H54 (cell line): ENCODE measurements at regions not wholly inside any gene's neighbourhood (a gene's known extent, or its start where the extent isn't known, plus 50 kb on each side); places are given as distances from the start of the nearest gene placed in this dataset.
"Not testable (repeated sequence)": the region's sequence is repeated elsewhere in the genome, so short reads cannot be mapped to it uniquely, and the experiment has no call there.

ENCODE experiments used
- DNase-seq: peaks from one replicate; pipeline ENCODE4 v3.0.0; 2011; ENCODE audit warnings: low spot score, mixed read lengths; ENCODE audit not compliant: insufficient read length
- FAIRE-seq: peaks from 3 replicates; lab custom pipeline; 2011; peaks lifted over from hg19 to GRCh38; lab: Jason Lieb, UNC

DNA sequence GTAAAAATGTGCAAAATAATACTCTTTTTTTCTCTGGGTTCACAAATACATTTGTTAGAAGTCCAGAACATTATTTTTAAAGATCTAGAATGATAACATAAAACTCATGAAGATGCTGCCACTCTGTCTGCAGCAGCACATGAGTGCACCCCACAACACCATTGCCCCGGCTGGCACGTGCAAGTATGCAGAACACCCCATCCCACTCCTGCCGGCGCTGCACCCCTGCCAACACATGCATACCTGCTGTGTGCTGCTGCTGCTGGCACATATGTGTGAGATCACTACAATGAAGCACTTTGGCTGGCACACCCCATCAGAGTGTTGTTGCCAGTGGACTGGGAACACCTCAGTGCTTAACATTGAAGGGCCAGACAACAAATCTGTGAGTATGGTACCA, 129.1 kb downstream of the CCT8L2 start:
- DNase-seq, FAIRE-seq: not testable (repeated sequence)

DNA sequence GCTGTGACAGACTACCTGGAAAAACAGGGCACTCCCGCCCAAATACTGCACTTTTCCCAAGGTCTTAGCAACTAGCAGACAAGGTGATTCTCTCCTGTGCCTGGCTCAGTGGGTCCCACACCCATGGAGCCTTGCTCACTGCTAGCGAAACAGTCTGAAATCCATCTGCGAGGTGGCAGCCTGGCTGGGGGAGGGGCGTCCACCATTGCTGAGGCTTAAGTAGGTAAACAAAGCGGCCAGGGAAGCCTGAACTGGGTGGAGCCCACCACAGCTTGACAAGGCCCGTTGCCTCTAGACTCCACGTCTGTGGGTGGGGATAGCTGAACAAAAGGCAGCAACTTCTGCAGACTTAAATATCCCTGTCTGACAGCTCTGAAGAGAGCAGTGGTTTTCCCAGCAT, 145.2 kb downstream of the CCT8L2 start:
- DNase-seq, FAIRE-seq: not testable (repeated sequence)

DNA sequence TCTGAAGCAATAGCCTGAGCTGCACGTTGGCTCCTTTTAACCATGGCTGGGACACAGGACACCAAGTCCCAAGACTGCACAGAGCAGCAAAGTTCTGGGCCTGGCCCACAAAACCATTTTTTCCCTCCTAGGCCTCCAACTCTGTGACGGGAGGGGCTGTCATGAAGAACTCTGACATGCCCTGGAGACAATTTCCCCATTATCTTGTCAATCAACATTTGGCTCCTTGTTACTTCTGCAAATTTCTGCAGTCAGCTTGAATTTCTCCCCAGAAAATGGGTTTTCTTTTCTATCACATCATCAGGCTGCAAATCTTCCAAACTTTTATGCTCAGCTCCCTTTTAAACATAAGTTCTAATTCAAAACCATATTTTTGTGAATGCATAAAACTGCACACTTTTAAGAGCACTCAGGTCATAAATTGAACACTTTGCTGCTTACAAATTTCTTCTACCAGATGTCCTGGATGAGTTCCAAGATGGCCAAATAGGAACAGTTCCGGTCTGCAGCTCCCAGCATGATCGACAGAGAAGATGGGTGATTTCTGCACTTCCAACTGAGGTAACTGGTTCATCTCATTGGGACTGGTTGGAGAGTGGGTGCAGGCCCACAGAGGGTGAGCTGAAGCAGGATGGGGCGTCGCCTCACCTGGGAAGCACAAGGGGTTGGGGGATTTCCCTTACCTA, 145.7 kb downstream of the CCT8L2 start:
- FAIRE-seq, DNase-seq: not testable (repeated sequence)

DNA sequence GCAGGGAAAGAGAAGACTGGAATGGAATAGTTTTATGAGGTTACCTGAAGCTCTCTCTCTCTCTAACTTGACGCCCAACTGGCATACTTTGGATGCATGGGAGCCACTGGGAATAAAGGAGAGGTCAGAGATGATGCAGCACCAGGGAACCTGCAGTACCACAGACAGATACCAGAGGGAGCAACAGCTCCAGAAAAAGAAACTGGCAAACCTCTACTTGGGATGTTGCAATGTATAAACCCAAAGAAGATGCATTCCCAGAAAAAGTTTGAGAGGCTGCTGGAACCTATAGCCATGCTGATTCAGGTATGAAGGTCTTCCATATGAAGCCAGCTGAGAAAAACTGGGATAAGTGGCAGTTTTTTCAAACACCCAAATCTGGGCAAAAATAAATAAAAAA, 151.6 kb downstream of the CCT8L2 start:
- FAIRE-seq, DNase-seq: not testable (repeated sequence)

DNA sequence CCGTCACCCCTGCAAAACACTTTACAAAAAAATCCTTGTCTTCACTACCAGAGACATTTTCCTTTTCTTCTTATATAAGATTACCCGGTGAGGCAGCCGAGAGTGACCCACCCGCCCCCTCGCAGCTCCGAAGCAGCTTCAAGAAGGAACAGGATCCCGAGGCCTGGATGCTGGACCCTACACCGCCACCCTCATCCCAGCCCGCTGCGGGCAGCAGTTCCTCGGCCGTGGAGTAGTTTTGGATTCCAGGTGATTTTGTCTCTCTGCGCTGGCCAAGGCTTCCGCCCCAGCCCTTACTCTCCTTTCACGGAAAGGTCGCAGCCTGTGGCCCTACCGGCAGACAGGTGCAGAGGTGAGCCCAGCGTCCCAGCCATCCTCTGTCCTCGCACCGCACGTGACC, 169.1 kb downstream of the CCT8L2 start:
- not testable (repeated sequence) for DNase-seq, FAIRE-seq

DNA sequence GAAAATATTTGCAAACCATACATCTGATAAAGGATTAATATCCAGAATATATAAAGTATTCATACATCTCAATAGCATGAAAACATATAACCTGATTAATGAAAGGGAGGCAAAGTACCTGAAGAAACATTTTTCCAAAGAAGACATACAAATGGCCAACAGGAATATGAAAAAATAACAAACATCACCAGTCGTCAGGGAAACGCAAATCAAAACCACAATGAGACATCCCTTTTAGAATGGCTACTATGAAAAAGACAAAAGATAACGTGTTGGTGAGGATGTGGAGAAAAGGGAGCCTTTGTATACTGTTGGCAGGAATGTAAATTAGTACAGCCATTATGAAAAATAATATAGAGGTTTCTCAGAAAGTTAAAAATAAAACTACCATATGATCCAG, 175.1 kb downstream of the CCT8L2 start:
- not testable (repeated sequence) for DNase-seq, FAIRE-seq

DNA sequence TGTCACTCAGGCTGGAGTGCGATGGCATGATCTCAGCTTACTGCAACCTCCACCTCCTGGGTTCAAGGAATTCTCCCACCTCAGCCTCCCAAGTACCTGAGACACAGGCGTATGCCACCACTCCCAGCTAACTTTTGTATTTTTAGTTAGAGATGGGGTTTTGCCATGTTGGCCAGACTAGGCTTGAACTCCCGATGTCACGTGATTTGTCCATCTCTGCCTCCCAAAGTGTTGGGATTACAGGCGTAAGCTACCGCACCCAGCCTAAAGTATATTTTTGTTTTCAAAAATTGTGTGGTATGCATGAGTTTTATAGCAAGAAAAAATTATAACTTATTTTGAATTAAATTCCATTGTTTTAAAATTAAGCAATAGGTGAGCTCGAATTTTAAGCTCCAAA, 188.0 kb downstream of the CCT8L2 start:
- DNase-seq, FAIRE-seq: not testable (repeated sequence)

DNA sequence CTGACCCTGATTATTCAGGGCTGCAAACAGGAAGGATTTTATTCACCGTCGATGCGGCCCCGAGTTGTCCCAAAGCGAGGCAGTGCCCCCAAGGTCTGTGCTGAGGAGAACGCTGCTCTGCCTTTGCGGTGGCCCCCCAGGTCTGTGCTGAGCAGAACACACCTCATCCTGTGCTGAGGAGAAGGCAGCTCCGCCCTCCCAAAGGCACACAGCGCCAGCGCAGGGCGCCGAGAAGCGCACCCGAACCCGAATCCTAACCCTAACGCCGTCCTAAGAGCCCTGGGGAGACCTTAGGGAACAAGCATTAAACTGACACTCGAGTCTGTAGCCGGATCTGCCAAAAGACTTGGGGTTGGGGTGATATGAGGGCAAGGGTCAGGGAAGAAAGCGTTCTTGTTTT, 188.9 kb downstream of the CCT8L2 start:
- FAIRE-seq, DNase-seq: not testable (repeated sequence)

DNA sequence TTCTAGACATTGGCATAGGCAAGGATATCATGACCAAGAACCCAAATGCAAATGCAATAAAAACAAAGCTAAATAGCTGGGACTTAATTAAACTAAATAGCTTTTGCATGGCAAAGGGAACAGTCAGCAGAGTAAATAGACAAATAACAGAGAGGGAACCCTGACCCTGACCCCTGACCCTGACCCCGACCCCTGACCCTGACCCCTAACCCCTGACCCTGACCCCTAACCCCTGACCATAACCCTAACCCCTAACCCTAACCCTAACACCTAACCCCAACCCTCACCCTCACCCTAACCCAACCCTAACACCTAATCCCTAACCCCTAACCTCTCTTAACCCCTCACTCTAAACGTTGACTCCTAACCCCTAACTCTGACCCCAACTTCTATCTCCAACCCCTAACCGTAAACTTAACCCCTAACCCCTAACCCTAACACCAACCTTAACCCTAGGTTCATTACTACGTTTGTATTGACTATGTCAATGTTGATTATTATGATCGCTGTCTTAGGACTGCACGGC, 189.7 kb downstream of the CCT8L2 start:
- FAIRE-seq: peak; percentile 11
- not testable (repeated sequence) for DNase-seq

DNA sequence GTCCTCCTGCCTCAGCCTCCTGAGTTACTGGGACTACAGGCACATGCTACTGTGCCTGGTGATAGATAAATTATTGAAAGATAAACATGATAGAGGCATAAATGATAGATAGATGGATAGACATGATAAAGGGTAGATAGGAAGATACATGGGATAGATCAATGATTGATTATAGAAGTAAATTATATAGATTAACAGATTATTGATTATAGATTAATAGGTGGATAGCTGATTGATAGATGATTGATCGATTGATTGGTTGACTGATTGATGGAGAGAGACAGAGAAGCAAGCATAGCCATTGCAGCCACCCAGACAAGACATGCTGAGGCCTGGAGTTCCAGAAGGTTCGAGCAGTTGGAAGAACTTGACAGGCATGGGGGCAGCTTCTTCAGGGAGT, 199.1 kb downstream of the CCT8L2 start:
- not testable (repeated sequence) for FAIRE-seq, DNase-seq

DNA sequence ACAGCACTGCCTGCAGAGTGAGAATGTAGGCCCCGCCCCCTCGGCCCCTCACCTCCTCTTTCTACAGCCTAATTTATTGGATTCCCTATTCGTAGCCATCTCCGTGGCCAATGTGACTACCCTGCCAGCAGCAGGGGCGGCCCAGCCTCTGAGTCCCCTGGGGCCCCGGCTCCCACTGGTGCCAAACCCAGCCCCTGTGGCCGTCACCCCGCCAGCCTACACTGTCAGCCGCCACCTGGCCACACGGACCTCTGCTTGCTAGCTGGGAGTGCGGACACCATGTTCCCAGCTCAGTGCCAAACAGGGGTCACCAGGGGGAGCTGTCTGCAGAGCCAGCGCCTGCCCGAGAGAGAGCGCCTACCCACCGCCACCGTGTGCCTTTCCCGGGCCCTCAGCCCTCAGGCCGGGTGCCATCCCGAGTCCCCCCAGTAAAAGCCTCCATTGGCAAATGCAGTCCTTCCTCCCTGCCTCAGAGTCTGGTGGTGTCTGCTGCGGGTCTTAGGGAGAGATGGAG, 201.1 kb downstream of the CCT8L2 start:
- FAIRE-seq, DNase-seq: not testable (repeated sequence)

DNA sequence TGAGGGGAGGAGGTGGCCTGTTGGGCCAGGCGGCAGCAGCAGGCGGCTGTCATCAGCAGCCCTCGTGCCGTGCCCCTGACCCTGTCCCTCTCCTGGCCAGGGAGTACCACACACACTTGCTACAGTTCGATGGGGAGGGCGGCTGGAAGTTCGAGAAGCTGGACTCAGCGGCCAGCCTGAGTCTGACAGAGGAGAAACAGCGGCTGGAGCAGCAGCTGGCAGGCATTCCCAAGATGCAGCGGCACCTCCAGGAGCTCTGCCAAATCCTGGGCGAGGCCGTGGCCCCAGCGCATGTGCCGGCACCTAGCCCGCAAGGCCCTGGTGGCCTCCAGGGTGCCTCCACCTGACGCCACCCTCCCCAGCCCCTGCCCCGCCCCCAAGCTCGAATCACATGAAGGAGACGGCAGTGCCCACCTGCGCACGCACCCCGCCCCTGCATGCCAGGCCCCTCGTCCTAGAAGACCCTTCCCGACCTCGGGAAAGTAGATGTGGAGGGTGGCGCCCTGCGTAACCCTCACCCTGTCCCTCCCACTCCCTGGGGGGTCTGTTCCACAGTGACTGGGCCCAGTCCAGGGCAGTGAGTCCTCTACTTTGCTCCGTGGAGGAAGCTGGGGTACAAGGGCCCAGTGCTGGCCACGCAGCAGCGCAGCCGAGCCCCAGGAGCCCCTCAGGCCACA, 201.9 kb downstream of the CCT8L2 start:
- DNase-seq, FAIRE-seq: not testable (repeated sequence)

DNA sequence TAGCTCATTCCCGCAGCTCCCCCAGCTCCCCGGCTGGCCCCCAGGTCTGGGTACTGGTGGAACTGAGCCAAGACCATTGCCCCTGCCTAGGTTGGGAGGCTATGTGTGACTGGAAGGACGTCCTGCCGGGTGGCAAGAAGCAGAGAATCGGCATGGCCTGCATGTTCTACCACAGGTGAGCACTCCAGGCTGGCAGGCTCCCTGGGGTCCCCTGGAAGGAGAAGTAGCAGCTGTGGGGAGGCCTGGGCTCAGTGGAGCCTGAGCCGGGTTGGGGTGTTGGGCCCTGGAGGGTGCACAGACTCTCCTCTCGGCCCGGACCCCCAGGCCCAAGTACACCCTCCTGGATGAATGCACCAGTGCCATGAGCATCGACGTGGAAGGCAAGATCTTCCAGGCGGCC, 202.6 kb downstream of the CCT8L2 start:
- not testable (repeated sequence) for DNase-seq, FAIRE-seq

DNA sequence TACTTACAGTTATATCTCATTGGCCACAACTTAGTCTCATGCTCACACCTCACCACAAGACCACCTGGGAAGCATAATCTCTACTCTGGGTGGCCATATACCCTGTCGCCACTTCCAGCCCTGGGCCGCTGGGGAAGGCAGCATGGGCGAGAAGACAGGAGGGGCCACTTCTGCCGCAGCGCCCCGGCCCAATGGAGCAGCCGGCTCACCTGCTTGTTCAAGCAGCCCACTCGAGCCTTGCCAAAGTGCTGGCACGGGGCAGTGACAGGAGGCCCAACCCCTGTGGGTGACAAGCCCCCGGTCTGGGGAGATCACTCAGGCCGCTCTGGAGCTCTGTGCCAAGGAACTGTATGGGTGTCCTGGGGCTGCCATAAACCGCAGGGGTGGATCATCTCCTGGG, 203.4 kb downstream of the CCT8L2 start:
- not testable (repeated sequence) for FAIRE-seq, DNase-seq

DNA sequence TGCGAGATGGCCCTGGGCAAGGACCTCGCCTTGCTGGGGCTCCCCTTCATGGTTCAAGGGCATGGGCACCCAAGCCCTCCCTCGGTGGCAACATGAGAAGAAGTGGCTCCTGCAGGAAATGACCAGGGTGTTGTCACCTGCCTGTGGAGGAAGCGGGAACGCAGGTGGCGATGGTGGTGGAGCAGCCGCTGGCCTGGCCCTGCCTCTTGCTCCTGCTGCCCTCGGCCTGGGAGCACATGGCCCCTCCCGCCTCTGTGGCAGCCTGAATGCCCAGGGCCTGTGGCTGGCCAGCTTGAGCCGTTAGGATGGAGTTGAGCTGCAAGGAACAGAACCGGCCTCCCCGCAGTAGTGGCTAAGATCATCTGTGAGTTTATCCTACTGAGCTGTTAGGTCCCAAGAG, 204.0 kb downstream of the CCT8L2 start:
- DNase-seq, FAIRE-seq: not testable (repeated sequence)

DNA sequence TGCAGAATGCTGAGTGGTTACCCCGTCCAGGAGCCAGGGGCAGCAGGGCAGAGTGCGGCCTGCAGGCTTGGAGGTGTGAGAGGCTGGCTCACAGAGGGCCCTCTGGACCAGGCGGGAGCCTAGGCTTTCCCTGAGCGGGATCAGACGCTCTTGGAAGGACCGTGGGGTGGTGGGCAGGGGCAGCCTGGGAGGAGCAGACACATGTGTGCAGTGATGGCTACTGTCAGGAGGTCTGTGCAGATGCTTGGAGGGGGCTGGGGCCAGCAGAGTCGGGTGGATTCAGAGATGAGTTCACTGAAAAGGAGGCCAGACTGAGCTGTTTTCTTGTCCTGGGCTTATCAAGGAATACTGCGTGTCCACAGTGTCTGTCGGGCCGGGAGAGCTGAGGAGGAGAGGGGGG, 204.5 kb downstream of the CCT8L2 start:
- DNase-seq, FAIRE-seq: not testable (repeated sequence)

DNA sequence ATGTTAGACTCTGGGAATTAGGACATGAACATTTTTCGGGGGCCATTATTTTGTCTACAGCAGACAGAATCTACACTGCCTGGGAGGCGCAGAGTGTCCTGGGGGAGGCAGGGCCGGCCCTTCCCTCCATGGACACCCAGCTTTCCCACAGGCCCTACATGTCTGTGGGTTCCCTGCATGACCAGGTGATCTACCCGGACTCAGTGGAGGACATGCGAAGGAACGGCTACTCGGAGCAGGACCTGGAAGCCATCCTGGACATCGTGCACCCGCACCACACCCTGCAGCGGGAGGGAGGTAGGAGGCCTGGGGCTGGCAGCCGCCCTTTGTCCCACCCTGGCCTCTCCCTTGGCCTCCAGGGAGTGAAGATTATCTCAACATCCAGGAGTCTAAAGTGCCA, 205.1 kb downstream of the CCT8L2 start:
- FAIRE-seq, DNase-seq: not testable (repeated sequence)
